Natural killer cell treated with Interleukin-12 subunit alpha and Interleukin-12 subunit beta and Interleukin-15 and Interleukin-18, amount 100 ng/mL, for 72 hours (primary cell): ENCODE measurements at regions not wholly inside any gene's neighbourhood (a gene's known extent, or its start where the extent isn't known, plus 50 kb on each side); places are given as distances from the start of the nearest gene placed in this dataset.
"Not testable (repeated sequence)": the region's sequence is repeated elsewhere in the genome, so short reads cannot be mapped to it uniquely, and the experiment has no call there.

Experiments
- ATAC-seq, 2 donors: fragments of 150-1000 bp; cut with Tn5 transposase in 1 of 2; sonication (Bioruptor Pico), chemical (Tn5 transposase) in 1 of 2; 2 replicates each; pipeline ENCODE4 v1.10.0; 2021
- DNase-seq: peaks from one replicate; pipeline ENCODE4 v3.0.0; 2022; ENCODE audit warnings: low spot score
- H3K27ac Mint-ChIP-seq, 2 donors: 1 replicate in 1 of 2; 2 replicates in 1 of 2; pipeline ENCODE4 v1.8.0; 2022; ENCODE audit warnings: mixed read lengths in 2 of 2, mild to moderate bottlenecking in 1 of 2, moderate library complexity in 1 of 2
- H3K27me3 Mint-ChIP-seq, 2 donors: 1 replicate in 1 of 2; 2 replicates in 1 of 2; pipeline ENCODE4 v1.8.0; 2022; ENCODE audit warnings: mixed read lengths in 2 of 2
- H3K36me3 Mint-ChIP-seq: one replicate; pipeline ENCODE4 v1.8.0; 2022; ENCODE audit warnings: mixed read lengths
- H3K4me1 Mint-ChIP-seq, 2 donors: 1 replicate in 1 of 2; 2 replicates in 1 of 2; pipeline ENCODE4 v1.8.0; 2022; ENCODE audit warnings: low read depth in 2 of 2, mixed read lengths in 2 of 2, mild to moderate bottlenecking in 1 of 2
- H3K4me3 Mint-ChIP-seq: one replicate; pipeline ENCODE4 v1.8.0; 2022; ENCODE audit warnings: mixed read lengths
- H3K9me3 Mint-ChIP-seq: 2 replicates; pipeline ENCODE4 v1.8.0; 2022; ENCODE audit warnings: mixed read lengths

DNA sequence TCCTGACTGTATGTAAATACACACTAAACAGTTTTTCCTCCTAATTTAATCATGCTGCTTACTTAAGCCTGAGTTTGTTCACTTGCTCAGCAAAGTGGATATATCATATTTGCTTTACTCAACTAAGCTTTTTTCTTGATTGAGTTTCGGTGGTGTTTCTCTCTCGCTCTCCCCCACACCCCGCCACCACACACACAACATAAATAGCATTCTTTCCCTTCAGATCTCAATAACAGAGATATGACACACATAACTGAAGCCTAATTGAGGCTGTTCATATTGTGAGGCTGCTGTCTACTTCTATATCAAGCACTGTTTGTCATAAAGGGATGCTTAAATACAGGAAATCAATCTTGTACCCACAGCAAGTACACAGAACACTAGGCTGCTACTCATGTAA is 364.9 kb downstream of the FAT3 start:
- ATAC-seq (no peak), DNase-seq (no peak)
- no peaks in the 10 kb centered on the region for H3K4me1 Mint-ChIP-seq
- H3K27ac Mint-ChIP-seq: no peak overlapping the region
- no peaks in the 10 kb centered on the region for H3K27me3 Mint-ChIP-seq
- no peak overlapping the region for H3K4me3 Mint-ChIP-seq
- no peaks in the 10 kb centered on the region for H3K36me3 Mint-ChIP-seq
- H3K9me3 Mint-ChIP-seq: peaks cover 4% of the 10 kb centered on the region

DNA sequence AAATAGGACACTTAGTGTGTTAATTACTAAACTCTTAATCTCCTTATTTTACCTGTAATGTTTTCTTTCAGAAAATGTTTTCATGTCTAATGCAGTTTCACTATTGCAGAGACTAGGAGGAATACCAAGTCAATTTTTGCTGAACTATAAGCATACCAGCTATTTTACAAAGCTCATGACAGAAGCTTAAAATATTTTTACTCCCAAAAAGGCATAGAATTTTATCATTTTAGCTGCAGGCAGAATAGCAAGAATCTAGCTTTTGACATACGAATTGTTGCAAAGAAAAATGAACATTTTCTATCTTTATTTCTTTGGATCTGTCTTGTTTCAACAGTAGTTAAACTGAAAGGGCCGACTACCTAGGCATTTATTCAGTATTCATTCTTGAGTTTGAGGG is 366.9 kb downstream of the FAT3 start:
- ATAC-seq: no peak
- Mint-ChIP-seq H3K4me3 (no peak overlapping the region), H3K9me3 (peaks cover 4% of the 10 kb centered on the region)

DNA sequence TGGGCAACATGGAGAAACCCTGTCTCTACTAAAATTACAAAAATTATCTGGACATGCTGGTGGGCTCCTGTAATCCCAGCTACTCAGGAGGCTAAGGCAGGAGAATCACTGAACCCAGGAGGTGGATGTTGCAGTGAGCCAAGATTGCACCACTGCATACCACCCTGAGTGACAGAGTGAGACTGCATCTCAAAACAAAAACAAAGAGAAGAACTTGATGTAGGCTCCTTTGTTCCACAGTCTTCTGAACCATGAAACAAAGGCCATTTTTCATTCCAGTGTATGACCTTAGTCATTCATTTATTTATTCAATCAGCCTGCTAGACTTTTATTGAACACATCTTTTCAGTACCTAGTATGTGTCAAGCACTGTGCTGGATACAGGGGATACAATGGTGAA is 369.6 kb downstream of the FAT3 start:
- DNase-seq: no peak
- H3K27me3 Mint-ChIP-seq: no peaks in the 10 kb centered on the region
- H3K9me3 Mint-ChIP-seq: no peaks in the 10 kb centered on the region
- H3K27ac Mint-ChIP-seq: no peak overlapping the region
- H3K36me3 Mint-ChIP-seq: no peaks in the 10 kb centered on the region
- ATAC-seq: no peak
- no peak overlapping the region for H3K4me3 Mint-ChIP-seq
- H3K4me1 Mint-ChIP-seq: no peaks in the 10 kb centered on the region

More for the DNA sequence above, 366.9 kb downstream of the FAT3 start:
- DNase-seq: no peak
- Mint-ChIP-seq H3K27me3 (no peaks in the 10 kb centered on the region), H3K27ac (no peak overlapping the region), H3K4me1 (no peaks in the 10 kb centered on the region), H3K36me3 (no peaks in the 10 kb centered on the region)

DNA sequence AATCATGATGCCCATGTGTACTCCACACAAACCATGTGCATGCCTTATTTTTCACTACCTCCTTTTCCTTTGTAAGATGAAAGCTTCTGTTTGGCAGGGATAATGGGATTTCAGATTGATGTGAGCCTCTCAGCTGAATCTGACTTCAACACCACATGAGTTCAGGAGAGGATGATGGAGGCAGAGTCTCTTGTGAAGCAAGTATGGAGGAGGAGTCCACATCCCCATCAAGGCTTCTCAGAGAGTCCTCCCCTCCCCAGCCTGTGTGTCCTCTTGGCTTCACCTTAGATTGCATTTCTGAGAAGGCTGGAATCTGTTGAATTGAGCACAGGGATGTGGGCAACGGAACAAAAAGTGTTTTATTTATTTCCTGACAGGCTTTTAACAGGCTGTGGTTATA is 370.4 kb downstream of the FAT3 start:
- DNase-seq (no peak), ATAC-seq (no peak)
- Mint-ChIP-seq H3K4me1 (no peaks in the 10 kb centered on the region), H3K4me3 (no peak overlapping the region), H3K9me3 (no peaks in the 10 kb centered on the region), H3K27ac (no peak overlapping the region), H3K36me3 (no peaks in the 10 kb centered on the region), H3K27me3 (no peaks in the 10 kb centered on the region)

DNA sequence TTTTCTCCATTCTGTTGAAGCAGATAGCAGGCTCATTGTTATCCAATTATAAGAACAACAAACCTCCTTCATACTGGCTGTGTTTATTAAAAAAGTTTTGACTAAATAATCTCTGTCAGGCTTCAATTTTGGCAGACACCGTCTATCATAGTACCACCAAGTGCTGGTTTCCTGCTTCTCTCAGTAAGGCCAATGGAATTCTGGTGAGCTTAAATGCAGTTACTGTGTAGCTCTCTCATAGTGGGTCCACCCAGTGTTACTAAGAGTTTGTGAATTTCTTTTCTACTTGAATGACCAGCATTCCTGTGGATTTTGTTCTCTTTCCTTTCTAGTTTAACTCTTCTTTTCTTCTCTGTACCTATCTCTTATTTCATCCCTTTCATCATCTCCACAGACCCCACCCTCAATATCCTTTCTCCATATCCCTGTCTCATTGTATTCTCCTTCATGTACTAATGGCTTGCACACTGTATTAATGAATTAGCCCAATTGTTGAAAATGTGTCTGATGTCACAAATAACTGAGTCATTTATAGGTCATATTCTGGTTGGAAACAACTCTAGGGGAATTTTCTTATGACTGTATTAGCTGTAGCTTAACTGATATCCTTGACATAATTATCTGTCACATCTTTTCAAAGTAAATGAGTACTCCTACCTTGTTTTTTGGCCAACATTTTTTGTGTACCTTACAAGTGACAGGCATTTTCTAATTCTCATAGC is 372.1 kb downstream of the FAT3 start:
- Mint-ChIP-seq H3K27ac (no peak overlapping the region), H3K36me3 (peaks cover 4% of the 10 kb centered on the region), H3K9me3 (peaks cover 6% of the 10 kb centered on the region), H3K4me3 (no peak overlapping the region), H3K27me3 (no peaks in the 10 kb centered on the region), H3K4me1 (no peaks in the 10 kb centered on the region)
- ATAC-seq: no peak
- DNase-seq: no peak

DNA sequence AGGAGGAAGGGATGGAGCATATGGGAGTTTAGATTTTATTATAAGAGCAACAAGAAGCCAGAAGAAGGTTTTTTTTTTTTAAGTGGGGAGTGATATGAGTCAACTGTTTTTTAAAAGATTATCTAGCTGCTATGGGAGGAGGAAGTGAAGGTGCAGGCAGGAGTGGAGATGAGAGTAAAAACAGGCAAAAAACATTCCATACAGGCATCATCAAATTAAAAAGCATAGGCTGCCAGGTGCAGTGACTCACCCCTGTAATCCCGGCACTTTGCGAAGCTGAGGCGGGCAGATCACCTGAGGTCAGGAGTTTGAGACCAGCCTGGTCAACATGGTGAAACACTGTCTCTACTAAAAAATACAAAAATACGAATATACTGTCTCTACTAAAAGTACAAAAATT is 368.4 kb upstream of the MTNR1B start:
- DNase-seq (no peak), ATAC-seq (no peak)
- H3K27me3 Mint-ChIP-seq: no peaks in the 10 kb centered on the region
- no peak overlapping the region for H3K4me3 Mint-ChIP-seq
- H3K36me3 Mint-ChIP-seq: peaks cover 4% of the 10 kb centered on the region
- H3K4me1 Mint-ChIP-seq: no peaks in the 10 kb centered on the region
- no peak overlapping the region for H3K27ac Mint-ChIP-seq
- H3K9me3 Mint-ChIP-seq: peaks cover 6% of the 10 kb centered on the region

DNA sequence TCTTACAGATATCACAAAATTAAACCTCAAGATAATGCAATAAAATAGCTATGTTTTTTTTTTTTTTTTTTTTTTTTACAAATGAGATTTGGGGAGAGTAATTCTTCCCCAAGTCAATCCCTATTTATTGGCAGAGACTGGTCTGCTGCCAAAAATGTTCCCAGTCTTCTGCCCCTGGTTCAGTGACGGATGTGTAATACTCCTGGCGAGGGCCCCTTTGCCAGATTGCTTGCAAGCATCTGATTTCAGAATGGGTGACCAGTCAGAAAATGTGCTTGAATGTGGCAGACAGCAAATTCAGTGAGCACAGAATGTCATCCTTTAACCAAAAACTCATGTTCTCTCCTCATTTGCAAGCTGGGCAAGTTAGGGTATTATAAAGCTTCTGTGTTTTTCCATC is 363.8 kb upstream of the MTNR1B start:
- Mint-ChIP-seq H3K4me1 (no peaks in the 10 kb centered on the region), H3K36me3 (peaks cover 4% of the 10 kb centered on the region), H3K9me3 (peaks cover 3% of the 10 kb centered on the region)

DNA sequence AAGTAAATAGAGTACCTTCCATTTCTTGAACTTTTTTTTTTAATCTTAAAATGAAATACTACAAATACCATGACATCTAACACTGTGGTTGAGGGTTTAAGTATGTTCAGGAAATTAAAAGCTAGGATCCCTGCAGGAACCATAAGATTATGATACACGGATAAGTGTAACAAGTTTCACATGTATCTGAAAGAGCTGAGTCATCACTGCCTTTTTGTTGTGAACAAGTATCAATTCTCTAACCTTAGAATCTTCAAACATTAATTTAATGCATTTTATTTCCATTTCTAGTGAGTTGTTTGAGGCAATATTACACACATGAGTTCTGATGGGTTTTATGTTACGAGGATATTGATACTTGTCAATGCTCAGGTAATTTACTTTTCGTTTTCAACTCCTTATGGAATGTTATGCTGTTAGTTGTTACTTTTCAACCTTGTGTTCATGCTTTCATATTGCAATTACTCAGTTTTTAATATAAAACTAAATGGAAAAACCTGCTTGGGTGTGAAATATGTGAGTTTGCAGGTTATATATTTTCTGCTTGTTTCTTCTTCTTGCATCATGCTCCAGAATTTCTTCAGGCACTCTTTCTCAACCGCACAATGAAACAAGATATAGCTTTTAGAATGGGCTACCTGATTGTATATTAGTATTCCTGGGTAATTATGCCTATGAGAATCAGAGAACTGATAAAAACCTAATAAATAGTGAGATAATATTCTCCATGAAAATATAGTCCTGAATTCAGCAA is 361.3 kb upstream of the MTNR1B start:
- DNase-seq (no peak), ATAC-seq (no peak)
- H3K27me3 Mint-ChIP-seq: no peaks in the 10 kb centered on the region
- H3K4me1 Mint-ChIP-seq: no peaks in the 10 kb centered on the region
- no peak overlapping the region for H3K27ac Mint-ChIP-seq
- no peaks in the 10 kb centered on the region for H3K9me3 Mint-ChIP-seq
- H3K36me3 Mint-ChIP-seq: no peaks in the 10 kb centered on the region
- no peak overlapping the region for H3K4me3 Mint-ChIP-seq

More for the DNA sequence above, 363.8 kb upstream of the MTNR1B start:
- Mint-ChIP-seq H3K4me3 (no peak overlapping the region), H3K27ac (no peak overlapping the region), H3K27me3 (no peaks in the 10 kb centered on the region)
- no peak for ATAC-seq
- DNase-seq: no peak

DNA sequence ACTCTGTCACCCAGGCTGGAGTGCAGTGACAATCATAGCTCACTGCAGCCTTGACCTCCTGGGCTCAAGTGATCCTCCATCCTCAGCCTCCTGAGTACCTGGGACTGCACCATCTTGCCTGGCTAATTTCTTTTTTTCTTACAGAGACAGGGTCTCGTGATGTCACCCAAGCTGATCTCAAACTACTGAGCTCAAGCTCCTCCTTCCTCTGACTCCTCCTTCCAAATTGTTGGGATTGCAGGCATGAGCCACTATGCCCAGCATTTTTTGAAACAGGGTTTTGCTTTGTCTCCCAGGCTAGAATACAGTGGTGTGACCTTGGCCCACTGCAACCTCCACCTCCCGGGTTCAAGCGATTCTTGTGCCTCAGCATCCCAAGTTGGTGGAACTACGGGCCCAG is 358.3 kb upstream of the MTNR1B start:
- Mint-ChIP-seq H3K27me3 (no peaks in the 10 kb centered on the region), H3K27ac (no peak overlapping the region), H3K4me3 (no peak overlapping the region), H3K36me3 (no peaks in the 10 kb centered on the region), H3K9me3 (no peaks in the 10 kb centered on the region), H3K4me1 (no peaks in the 10 kb centered on the region)
- no peak for DNase-seq
- no peak for ATAC-seq

DNA sequence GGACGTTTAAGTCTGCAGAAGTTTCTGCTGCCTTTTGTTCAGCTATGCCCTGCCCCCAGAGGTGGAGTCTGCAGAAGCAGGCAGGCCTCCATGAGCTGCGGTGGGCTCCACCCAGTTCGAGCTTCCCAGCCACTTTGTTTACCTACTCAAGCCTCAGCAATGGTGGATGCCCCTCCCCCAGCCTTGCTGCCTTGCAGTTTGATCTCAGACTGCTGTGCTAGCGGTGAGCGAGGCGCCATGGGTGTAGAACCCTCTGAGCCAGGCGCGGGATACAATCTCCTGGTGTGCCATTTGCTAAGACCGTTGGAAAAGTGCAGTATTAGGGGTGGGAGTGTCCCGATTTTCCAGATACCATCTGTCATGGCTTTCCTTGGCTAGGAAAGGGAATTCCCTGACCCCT is 351.4 kb upstream of the MTNR1B start:
- DNase-seq, H3K4me1 Mint-ChIP-seq, H3K27ac Mint-ChIP-seq, H3K27me3 Mint-ChIP-seq, H3K9me3 Mint-ChIP-seq, H3K4me3 Mint-ChIP-seq, ATAC-seq, H3K36me3 Mint-ChIP-seq: not testable (repeated sequence)

DNA sequence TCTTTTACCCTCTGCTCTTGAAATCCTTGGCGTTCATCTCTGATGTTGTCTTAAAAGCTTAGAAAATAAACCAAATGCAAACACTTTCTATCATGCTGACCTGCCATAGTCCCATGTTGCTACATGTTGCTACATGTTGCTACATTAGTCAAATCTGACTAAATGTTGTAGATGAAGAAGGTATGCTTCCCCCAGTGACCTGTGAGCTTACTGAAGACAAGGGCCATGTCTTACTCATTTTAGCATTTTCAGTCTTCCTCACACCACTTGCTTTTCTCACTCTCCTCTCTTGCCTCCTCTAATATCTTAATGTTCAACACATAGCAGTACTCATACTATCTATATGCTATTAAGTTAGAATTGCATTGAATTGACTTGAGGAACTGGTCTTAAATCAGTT is 346.4 kb upstream of the MTNR1B start:
- Mint-ChIP-seq H3K4me3 (no peak overlapping the region), H3K36me3 (peaks cover 4% of the 10 kb centered on the region), H3K27ac (no peak overlapping the region), H3K9me3 (peaks cover 6% of the 10 kb centered on the region), H3K4me1 (no peaks in the 10 kb centered on the region), H3K27me3 (no peaks in the 10 kb centered on the region)
- DNase-seq (no peak), ATAC-seq (no peak)

DNA sequence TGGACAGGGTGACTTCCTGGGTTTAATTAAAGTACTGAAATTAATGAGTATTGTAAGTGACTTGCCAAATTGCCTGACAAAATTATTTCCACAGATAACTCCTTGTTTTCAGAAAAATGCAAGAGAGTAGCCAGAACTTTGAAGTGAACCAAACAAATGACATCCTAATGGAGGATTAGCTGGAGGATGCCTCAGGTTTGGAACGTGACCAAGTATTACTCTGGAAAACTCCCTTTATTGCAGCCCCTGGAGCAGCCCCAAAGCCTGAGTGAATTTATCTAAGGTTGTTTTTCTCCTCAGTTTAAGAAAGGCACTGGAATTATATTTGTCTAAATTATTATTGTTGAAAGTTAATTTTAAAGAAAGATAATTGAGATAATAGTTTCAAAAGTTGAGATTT is 343.6 kb upstream of the MTNR1B start:
- H3K27ac Mint-ChIP-seq: no peak overlapping the region
- peaks cover 9% of the 10 kb centered on the region for H3K36me3 Mint-ChIP-seq
- DNase-seq (no peak), ATAC-seq (no peak)
- H3K4me1 Mint-ChIP-seq: no peaks in the 10 kb centered on the region
- H3K4me3 Mint-ChIP-seq: no peak overlapping the region
- H3K9me3 Mint-ChIP-seq: peaks cover 15% of the 10 kb centered on the region
- no peaks in the 10 kb centered on the region for H3K27me3 Mint-ChIP-seq

DNA sequence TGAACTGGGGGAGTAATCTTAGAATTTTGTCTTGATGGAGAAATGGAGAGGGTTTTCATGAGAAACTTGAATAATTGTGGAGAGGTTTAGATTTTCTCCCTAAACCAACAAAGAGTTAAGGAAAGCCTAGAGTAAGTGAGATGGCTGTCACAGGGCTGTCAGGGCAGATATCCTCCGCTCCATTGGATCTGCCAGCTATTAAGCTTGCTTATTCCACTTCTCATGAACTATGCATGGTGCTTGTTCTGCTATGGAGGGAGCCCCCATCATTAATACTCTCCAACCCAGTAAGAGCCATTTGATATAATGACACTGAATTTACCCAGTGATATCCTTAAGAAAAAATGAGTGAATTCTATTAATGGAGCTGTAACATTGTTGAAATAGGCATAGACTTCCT is 342.8 kb upstream of the MTNR1B start:
- ATAC-seq: no peak
- no peaks in the 10 kb centered on the region for H3K27me3 Mint-ChIP-seq
- no peaks in the 10 kb centered on the region for H3K4me1 Mint-ChIP-seq
- no peak for DNase-seq
- H3K9me3 Mint-ChIP-seq: peaks cover 15% of the 10 kb centered on the region
- H3K36me3 Mint-ChIP-seq: peaks cover 9% of the 10 kb centered on the region
- H3K4me3 Mint-ChIP-seq: no peak overlapping the region
- H3K27ac Mint-ChIP-seq: no peak overlapping the region

DNA sequence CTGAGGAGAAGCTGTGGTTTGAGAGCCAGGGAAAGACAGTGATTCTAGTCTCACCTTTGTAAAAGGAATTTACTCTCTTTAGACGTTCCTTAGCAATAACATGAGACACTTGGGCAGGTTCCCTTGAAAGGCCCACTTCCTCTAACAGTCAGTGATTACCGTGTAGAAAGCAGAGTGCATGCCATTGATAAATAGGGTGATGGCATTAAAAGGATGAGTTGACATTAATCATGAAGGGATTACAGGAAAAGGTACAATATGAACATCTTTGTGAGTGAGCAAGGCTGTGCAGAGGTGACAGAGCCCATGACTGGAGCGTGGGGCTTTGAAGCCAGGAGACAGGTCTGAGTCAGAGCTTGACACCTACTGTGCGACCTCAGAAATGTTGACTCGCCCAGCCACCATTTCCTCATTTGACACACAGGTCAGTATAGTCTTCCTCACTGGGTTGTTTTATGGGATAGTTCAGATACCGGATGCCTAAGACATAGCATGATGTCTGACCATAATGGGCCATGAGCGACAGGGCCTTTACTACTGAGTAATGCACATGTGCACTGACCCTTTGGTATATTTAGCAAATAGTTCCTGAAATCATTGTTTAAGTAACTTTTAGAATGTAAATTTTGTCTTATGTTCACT is 341.7 kb upstream of the MTNR1B start:
- Mint-ChIP-seq H3K36me3 (peaks cover 9% of the 10 kb centered on the region), H3K27me3 (no peaks in the 10 kb centered on the region)
- no peak for ATAC-seq

More for the DNA sequence above, 341.7 kb upstream of the MTNR1B start:
- no peak for DNase-seq
- Mint-ChIP-seq H3K27ac (no peak overlapping the region), H3K9me3 (peaks cover 15% of the 10 kb centered on the region), H3K4me1 (no peaks in the 10 kb centered on the region), H3K4me3 (no peak overlapping the region)
